Middle frontal gyrus (tissue), 1 donor: ENCODE measurements at regions not wholly inside any gene's neighbourhood (a gene's known extent, or its start where the extent isn't known, plus 50 kb on each side); places are given as distances from the start of the nearest gene placed in this dataset.
"Not testable (repeated sequence)": the region's sequence is repeated elsewhere in the genome, so short reads cannot be mapped to it uniquely, and the experiment has no call there.

ENCODE experiments used
- DNase-seq: peaks from one replicate; pipeline ENCODE4 v3.0.0-alpha.2; 2015; ENCODE audit warnings: low spot score; ENCODE audit errors: extremely low spot score

DNA sequence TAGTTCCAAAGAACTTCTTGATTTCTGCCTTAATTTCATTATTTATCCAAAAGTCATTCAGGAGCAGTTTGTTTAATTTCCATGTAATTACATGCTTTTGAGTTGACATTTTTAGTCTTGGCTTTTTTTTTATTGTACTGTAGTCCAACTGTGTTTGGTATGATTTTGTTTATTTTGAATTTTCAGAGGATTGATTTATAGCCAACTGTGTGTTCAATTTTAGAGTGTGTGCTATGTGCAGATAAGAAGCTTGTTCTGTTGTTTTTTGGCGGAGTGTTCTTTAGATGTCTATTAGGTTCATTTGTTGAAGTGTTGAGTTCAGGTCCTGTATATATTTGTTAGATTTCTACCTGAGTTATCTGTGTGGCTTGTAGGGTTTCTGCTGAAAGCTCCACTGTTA lies 533.6 kb downstream of the TRAM1L1 start:
- no peak for DNase-seq

DNA sequence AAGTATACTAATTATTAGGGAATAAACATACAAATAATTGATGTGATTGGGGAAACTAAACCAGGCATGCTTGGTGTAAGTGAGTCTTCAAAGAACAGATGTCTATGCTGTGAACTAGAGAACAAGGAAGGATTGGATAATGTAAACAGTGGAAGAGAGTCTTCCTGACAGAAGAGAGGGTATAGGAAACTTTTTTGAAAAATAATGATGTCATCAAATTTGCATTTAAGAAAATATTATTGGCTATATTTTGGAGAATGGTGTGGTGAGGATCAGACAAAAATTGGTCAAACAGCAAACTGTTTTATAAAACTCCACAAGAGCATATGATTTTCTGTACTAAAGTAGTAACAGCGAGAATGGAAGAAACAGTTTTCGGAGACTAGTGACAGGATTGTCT lies 537.7 kb downstream of the TRAM1L1 start:
- DNase-seq, result no peak

DNA sequence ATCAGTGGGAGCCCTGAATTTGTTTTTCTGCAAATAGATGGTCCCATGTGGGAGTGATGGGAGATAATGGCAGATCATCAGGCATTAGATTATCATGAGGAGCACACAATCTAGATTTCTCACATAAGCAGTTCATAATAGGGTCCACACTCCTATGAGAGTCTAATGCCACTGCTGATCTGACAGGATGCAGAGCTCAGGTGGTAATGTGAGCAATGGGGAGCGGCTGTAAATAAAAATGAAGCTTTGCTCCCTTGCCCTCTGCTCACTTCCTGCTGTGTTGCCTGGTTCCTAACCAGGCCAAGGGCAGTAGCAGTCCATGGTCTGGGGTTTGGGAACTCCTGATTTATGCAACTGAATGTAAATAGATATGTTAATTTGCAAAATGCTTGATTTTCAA lies 538.6 kb downstream of the TRAM1L1 start:
- no peak for DNase-seq

DNA sequence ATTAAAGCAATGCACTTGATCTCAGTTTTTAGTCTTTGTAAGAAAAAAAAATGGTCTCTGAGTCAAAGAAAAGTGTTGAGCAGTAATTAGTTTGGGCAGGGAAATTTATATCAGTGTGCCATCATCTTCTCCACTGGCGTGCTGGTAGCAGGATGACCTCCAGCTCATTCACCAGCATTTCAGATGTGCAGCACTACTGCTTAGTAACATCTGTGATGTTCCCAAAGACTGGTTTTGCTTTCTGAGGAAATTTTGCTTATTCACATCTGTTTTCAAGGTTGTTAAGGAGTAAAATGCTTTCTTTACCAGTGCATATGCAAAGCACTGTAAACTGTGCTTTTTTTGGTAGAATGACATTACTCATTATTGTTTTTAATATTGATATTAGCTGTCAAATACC lies 540.4 kb downstream of the TRAM1L1 start:
- DNase-seq, result no peak

DNA sequence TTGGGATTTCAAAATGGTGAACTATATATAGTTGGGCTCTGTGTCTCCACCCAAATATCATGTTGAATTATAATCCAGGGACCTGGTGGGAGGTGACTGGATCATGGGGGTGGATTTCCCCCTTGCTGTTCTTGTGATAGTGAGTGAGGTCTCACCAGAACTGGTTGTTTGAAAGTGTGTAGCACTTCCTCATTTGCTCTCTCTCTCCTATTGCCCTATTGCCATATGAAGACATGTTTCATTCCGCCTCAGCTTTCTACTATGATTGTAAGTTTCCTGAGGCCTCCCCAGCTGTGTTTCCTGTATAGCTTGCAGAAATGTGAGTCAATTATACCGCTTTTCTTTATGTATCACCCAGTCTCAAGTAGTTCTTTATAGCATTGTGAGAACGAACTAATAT lies 545.6 kb downstream of the TRAM1L1 start:
- no peak for DNase-seq

DNA sequence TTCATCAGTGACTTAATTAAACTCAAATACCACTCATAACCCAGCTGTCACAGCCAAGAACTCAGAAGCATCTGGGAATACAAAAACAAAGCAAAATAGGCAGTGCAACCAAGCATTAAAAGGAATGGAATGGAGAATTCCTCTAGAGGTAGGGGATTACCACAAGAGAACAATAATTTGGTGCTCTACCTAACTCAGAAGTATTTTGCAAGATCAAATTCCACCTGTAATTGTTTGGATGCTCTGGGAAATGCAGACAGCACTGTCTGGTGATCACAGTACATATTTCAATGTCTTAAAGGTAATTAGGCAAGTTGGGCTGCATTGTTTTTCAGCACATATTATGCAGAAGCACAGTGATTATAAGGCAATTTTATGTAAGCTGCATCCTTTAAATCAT lies 547.5 kb downstream of the TRAM1L1 start:
- no peak for DNase-seq

DNA sequence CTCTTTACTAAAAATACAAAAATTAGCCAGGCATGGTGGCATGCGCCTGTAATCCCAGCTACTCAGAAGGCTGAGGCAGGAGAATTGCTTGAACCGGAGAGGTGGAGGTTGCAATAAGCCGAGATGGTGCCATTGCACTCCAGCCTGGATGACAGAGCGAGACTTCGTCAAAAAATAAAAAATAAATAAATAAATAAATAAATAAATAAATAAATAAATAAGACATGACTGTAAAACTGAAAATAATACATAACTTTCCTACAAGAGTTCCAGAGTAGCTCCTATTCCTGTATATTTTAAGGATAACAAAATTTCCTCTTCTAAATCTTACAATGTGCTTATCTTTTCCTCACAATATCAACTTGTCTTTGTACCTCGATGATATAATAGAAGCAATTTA lies 549.4 kb downstream of the TRAM1L1 start:
- not testable (repeated sequence) for DNase-seq

DNA sequence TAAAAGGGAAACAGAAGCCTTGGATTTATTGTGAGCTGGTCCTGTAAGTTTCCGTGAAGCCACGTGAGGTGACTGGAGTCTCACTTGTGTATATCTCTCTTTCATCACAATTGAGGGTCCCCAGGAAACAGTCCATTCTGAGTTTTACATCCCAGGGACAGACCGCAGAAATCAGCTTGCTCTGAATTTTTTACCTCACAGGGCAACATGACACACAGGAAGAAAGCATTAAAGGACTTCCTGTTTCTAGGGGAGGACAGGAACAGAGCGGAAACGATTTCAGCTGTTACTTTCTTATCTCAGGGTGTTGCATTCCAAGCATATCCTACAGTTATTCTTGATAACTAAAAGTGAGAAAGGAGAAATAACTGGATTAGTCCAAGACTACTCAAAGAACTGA lies 553.5 kb downstream of the TRAM1L1 start:
- DNase-seq, result no peak

DNA sequence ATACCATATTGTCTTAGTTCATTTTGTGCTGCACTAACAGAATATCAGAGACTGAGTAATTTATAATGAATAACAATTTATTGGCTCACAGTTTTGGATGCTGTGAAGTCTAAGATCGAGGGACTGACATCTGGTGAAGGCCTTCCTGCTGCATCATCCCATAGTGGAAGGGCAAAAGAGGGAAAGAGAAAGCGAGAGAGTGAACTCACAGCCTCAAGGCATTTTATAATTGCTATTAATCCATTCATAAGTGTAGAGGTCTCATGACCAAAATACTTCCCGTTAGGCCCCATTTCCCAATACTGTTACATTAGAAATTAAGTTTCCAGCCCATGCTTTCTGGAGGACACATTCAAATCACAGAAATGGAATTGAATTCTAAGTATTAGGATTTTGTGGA lies 554.4 kb downstream of the TRAM1L1 start:
- no peak for DNase-seq

DNA sequence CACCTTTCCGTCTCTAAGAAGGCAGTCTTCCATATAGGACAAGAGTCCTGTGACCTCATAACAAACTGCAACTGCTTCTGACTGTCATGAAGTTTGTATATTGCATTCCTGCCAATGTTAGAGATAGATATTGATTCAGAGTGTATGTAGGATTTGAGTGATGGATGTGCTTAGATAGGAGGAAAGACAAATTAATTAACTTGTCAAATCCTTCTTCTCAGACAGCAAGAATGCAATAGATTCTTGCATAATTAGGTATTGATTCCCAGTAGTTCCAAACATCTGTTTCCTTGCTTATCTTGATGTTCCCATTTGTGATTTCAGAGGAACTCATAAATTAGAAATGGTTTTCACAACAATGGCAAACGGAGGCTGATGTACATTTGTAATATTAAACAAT lies 555.3 kb downstream of the TRAM1L1 start:
- DNase-seq, result no peak

DNA sequence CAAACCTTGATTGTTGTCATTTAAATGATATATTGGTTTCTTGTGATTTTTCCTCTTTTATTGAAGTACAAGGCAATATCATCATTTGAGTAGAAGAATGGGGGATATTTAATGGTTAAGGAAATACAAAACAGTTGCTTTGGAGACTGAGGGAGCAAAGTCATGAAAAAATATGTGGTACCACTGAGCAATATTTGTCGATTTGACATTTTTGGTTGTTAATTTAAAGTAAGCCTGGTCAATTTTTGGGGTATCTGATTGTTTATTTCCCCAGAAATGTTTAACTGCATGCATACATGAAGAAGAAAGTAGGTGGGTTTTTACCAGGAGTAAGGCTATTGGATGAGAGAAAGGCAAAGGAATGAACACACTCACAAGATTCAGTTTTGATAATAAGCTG lies 556.2 kb downstream of the TRAM1L1 start:
- DNase-seq, result no peak

DNA sequence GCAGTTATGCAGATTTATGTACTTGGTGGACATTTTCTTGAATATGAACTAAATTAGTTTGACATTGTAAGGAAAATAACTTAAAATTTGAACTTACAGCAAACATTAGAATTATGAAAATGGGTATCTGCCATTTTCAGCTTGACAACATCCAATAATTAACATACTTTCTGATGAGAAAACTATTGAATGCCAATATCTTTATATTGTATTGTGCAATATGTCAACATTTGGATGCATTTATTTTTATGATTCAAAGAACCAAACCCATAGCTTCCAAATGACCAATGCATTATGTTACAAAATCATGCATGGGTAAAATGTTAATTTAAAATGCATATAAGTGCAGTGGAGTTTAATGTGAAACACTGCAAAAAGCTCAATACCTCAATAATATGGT lies 562.5 kb downstream of the TRAM1L1 start:
- no peak for DNase-seq

DNA sequence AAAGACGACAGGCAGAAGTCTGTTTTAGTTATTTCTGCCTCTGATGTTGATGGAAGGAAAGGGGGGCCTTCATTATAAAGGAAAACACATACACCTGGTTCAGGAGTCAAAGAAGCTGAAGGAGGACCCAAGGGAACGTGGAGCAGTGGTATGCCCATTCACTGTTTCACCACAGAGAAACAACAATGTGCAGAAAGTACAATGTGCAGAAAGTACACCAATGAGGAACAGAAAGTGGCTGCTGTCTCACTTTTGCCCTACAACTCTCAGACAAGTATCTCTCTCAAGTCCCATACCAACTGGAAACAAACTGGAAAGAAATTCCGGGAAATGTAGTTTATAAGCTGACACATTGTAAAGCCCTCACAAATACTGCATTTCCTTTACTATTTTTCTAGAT lies 564.5 kb downstream of the TRAM1L1 start:
- DNase-seq, result no peak

DNA sequence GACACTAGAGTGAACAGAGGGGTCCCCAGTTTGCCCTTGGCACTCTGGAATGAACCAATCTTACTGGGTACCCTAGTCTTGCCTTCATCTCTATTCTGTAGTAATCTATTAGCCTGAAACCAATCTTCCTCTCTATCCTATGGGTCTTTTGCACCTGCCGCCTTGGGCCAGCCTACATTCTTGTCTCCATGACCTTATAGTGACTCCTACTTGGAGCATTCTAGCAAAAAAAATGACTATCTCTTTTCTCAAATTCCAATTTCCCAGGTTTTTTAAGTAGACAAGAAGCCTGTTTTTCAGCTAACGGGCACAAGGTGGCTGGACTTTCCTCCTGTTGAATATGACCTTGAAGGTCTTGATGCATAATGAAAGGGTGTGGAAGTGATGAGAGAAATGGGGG lies 568.7 kb downstream of the TRAM1L1 start:
- DNase-seq, result no peak

DNA sequence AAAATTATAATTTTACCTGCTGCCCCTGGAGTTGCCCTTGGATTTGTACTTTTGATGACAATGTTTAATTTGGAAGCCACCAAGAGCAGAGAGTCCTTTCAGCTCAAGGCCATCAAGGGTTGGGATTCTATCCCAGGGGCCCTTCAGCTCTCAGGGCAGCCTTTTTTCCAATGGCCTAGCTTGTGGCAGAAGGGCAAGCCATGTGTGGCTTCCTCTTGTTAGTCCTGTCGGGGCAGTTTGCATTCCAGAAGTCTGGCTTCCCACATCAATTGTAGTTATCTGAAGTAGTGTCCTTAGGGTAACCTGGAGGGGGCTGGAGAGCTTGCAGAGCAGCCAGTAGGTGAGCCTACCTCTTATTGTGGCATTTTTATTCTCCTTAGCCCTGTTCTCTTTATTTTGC lies 569.4 kb downstream of the TRAM1L1 start:
- DNase-seq, result no peak

DNA sequence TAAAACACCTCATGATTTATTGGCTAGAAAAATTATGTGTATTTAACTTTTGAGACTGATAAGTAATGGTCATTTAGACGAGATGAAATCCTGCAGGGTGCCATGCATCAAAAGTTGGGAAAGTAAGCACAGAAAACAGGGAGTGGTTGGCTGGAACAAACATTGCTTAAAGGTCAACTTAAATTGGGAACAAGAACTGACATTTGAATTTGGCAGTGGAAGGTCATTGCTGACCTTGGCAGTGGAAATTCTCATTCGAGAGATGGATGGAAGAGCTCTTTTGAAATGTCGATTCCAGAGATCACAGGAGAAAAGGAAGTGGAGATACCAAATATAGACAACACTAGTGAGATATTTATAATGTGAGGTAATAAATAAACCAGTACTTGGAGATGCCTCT lies 572.8 kb downstream of the TRAM1L1 start:
- no peak for DNase-seq

DNA sequence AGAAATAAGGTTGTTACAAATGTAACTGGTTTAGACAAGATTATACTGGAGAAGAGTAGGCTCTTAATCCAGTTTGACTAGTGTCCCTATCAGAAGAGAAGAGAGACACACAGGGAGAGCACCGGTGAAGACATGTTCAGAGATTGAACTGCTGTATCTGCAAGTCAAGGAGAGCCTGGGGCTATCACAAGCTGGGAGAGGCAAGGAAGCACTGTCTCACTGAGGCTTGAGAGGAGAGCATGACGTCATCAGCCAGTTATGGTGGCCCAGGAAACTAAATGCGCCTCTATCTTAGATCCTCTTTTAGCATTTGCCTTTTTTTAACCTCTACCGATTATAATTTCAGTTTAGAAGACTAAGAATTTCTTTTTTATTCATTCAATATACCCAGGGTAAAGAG lies 583.4 kb downstream of the TRAM1L1 start:
- no peak for DNase-seq

DNA sequence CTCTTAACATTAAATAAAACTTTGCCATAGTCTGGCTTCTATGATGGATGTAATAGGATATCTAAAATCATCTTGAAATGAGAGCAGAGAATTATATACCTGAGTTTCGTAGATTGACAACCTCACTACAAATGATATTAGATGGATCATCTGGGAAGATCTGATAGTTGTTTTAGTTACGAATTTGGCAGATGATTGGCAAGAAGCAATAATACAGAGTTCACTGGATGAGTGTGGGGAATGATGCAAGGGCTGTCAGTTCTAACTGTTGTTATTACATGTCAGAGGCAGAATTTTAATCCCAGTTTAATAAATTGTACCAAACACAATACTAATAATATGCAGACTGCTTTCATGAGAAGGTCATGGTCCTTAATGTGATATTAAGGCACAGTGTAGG lies 585.2 kb downstream of the TRAM1L1 start:
- DNase-seq, result no peak

DNA sequence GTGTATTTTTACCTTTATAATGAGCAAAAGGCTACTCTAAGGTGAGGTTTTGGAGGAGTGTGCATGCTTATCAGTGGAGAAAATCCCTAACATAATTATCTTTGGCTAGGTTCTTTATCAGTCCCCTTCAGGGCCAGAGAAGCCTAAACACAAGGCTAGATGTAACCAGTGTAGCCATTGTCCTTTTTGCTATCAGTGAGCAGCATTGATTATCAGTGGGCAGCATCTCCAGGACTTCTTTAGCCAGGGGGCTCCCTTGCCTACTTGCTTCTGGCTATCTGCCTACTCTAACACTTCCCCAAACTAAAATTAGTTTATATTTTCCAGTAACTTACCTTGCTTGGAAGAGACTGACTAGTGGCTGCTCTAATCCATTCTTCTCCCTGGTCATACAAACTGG lies 595.6 kb downstream of the TRAM1L1 start:
- no peak for DNase-seq

DNA sequence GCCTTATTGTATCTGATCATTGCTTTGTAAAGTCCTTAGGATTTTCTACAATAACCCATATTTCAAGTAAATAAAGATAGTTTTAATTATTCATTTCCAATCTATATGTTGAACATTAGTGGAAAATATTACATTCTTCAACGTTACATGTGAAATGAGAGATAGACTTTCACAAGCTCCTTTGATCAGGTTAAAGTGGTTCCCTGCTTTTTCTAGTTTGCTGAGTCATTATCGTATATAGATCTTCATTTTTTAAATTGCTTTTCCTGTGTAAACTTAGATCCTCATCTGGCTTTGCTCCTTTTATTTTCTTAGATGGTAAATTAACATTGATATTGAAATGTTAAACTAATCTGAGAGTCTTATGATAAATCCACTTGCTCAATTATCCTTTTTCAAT lies 599.0 kb downstream of the TRAM1L1 start:
- DNase-seq, result no peak

DNA sequence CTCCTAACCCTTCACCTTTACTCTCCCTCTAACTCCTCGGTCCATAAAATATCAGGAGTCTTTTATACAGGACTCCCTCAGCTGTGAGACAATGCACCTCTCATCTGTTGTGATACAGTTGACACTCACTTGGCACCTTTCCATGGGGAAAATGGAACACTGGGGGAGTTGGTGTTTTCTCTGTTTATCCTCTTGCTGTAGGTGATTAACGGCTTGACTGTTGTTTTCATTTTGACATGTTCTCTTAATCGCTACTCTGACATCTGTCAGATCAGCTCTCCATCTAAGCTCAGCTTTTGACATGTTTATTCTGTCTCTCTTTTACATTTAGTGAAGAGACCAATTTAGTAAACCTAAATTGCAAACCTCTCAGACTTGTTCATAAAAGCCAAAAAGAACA lies 604.8 kb downstream of the TRAM1L1 start:
- DNase-seq, result no peak

DNA sequence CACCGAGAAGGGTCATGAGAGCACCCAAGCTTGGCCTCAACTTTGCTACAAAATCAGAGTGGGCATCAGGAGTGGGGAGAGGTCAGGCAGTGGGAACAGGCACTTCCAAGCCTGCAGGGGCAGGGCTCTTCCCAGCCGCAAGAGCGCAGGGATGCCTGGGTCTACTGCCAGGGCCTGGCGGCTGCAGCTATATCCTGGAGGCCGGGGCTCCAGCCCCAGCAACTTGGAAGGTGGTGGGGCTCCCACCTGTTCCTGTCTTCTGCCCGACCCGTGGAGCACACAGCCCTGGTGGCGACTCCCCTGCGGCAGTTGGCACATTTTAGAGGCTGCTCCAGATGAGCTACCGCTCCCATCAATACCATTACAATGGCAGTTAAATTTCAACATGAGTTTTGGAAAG lies 607.0 kb downstream of the TRAM1L1 start:
- no peak for DNase-seq

DNA sequence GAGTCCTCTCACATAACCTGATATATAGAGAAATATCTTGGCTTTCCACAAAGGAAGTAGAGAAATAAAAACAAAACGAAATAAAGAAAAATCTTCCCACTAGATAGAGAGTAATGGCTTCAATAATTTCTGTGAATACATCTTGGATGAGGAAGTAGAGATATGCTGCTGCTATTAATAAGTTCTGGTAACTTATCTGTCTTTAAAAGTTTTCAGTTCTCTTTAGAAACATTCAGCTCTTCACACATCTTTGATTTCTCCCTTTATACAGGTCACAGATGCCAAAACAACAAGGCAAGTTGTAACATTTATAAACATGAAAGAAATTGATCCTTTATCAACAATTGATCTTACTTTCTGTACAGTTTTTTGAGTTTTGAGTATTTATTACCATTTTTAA lies 615.8 kb downstream of the TRAM1L1 start:
- DNase-seq, result no peak

DNA sequence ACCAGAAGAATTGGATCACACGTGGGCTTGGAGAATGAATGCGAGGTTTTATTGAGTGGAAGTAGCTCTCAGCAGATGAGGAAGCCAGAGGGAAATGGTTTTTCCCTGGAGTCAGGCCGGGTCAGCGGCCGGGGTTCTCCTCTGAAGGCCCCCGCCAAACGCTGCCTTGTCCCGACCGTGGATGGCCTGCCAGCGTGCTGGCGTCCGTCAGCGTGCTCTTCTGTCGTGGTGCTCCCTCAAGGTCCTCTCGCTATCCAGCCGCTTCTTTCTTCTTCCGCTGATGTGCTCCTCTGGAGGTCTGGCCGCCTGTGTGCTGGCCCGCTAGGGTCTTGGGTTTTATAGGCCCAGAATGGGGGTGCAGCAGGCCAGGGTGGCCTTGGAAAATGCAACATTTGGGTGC lies 632.2 kb downstream of the TRAM1L1 start:
- DNase-seq, result no peak

DNA sequence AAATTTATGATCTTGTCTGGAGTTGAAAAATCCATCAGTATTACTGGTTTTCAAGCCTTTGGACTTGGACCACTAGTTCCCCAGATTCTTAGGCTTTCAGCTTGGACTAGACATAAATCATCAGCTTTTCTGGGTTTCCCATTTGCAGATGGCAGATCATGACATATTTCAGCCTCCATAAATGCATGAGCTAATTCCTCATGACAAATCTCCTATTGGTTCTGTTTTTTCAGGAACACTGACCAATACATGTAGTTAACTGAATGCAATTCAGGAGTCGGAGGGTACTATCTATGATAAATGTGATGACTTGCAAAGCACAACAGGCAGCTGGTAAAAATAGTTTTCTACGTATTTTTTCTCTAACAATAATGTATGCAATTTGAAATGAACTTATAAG lies 635.6 kb downstream of the TRAM1L1 start:
- DNase-seq, result no peak
